ENCODE measurements at regions not wholly inside any gene's neighbourhood (a gene's known extent, or its start where the extent isn't known, plus 50 kb on each side); places are given as distances from the start of the nearest gene placed in this dataset.
"Not testable (repeated sequence)": the region's sequence is repeated elsewhere in the genome, so short reads cannot be mapped to it uniquely, and the experiment has no call there.

- Histone ChIP-seq H3K4me3 (no peak overlapping the region), H3K4me1 (peaks cover 0 to 55% (median 54%) of the 10 kb centered on the region in 4 donors), H3K27me3 (no peaks in the 10 kb centered on the region), H3K9me3 (no peaks in the 10 kb centered on the region), H3K36me3 (no peaks in the 10 kb centered on the region), H3K27ac (peak overlapping the region; percentile 17 to 90 (median 82))
- intact Hi-C loops (cut with DNase I): no loop called here
- TF ChIP-seq POLR2AphosphoS5 (IDR thresholded peaks at IDR 0.05) (no peak), EP300 (IDR thresholded peaks at IDR 0.05) (no peak), CTCF (IDR thresholded peaks at IDR 0.05) (no peak), POLR2A (IDR thresholded peaks at IDR 0.05) (no peak)
- 30 to 44% methylated on average over 7 of the region's 7 CpGs for WGBS, 2 donors
- DNase-seq: no peak
These were observed 59.4 kb upstream of the FMOD start for GRCh38 chr1:203410182-203410900.

GRCh38 chr1:203411431-203411830, 60.5 kb upstream of the FMOD start:
- H3K4me3 ChIP-seq; H3K27ac ChIP-seq; H3K36me3 ChIP-seq; intact Hi-C loops (cut with DNase I); DNase-seq; H3K9me3 ChIP-seq; H3K27me3 ChIP-seq: not testable (repeated sequence)
- 75 to 90% methylated on average over 9 of the region's 9 CpGs for WGBS, 2 donors
- H3K4me1 ChIP-seq: peaks cover 0 to 44% (median 43%) of the 10 kb centered on the region in 4 donors

- TF ChIP-seq CTCF (IDR thresholded peaks at IDR 0.05): no peak
- no peak for TF ChIP-seq EP300 (IDR thresholded peaks at IDR 0.05)
- no peak for TF ChIP-seq POLR2A (IDR thresholded peaks at IDR 0.05)
- no peak for TF ChIP-seq POLR2AphosphoS5 (IDR thresholded peaks at IDR 0.05)
- Histone ChIP-seq H3K4me1 (peaks cover 0 to 9% (median 3%) of the 10 kb centered on the region in 4 donors), H3K36me3 (no peaks in the 10 kb centered on the region), H3K27ac (no peak overlapping the region), H3K9me3 (no peaks in the 10 kb centered on the region), H3K4me3 (no peak overlapping the region), H3K27me3 (no peaks in the 10 kb centered on the region)
- intact Hi-C loops (cut with DNase I): no loop called here
- no peak for DNase-seq
These were observed 56.0 kb upstream of the PRELP start for GRCh38 chr1:203419558-203419957.

GRCh38 chr1:203420263-203420662, 55.3 kb upstream of the PRELP start:
- no peak for DNase-seq
- 86 to 89% methylated on average over 1 of the region's 1 CpG for WGBS, 2 donors
- no peaks in the 10 kb centered on the region for H3K36me3 ChIP-seq
- no peaks in the 10 kb centered on the region for H3K9me3 ChIP-seq
- peaks cover 0 to 16% (median 10%) of the 10 kb centered on the region in 4 donors for H3K4me1 ChIP-seq
- intact Hi-C loops (cut with DNase I): no loop called here
- no peak overlapping the region for H3K27ac ChIP-seq
- TF ChIP-seq EP300 (IDR thresholded peaks at IDR 0.05): no peak
- TF ChIP-seq CTCF (IDR thresholded peaks at IDR 0.05): no peak
- TF ChIP-seq POLR2A (IDR thresholded peaks at IDR 0.05): no peak
- H3K4me3 ChIP-seq: no peak overlapping the region
- no peaks in the 10 kb centered on the region for H3K27me3 ChIP-seq

GRCh38 chr1:203421246-203421645, 54.4 kb upstream of the PRELP start:
- Histone ChIP-seq H3K9me3 (no peaks in the 10 kb centered on the region), H3K36me3 (no peaks in the 10 kb centered on the region), H3K27me3 (no peaks in the 10 kb centered on the region), H3K4me3 (no peak overlapping the region), H3K27ac (no peak overlapping the region), H3K4me1 (peaks cover 0 to 26% (median 20%) of the 10 kb centered on the region in 4 donors)
- no peak for DNase-seq
- intact Hi-C loops (cut with DNase I): no loop called here
- no peak for TF ChIP-seq POLR2A (IDR thresholded peaks at IDR 0.05)
- no peak for TF ChIP-seq CTCF (IDR thresholded peaks at IDR 0.05)
- TF ChIP-seq POLR2AphosphoS5 (IDR thresholded peaks at IDR 0.05): no peak
- TF ChIP-seq EP300 (IDR thresholded peaks at IDR 0.05): no peak
